ENCODE measurements at regions not wholly inside any gene's neighbourhood (a gene's known extent, or its start where the extent isn't known, plus 50 kb on each side); places are given as distances from the start of the nearest gene placed in this dataset.

GRCh38 chr11:25565846-25566245, 766.1 kb upstream of the ANO3 start:
- TF ChIP-seq EZH2 (IDR thresholded peaks at IDR 0.05; ENCODE audit: borderline replicate concordance, low read depth, low read length, severe bottlenecking) (no peak), CTCF (IDR thresholded peaks at IDR 0.05; ENCODE audit: borderline replicate concordance, extremely low read depth, low read length, poor library complexity, severe bottlenecking) (no peak)

All from DND-41 (cell line).